A549 (cell line): ENCODE measurements at regions not wholly inside any gene's neighbourhood (a gene's known extent, or its start where the extent isn't known, plus 50 kb on each side); places are given as distances from the start of the nearest gene placed in this dataset.

ENCODE experiments used
- ATAC-seq, 2 experiments: fragments of 200-7000 bp in 1 of 2; fragments of >200 bp in 1 of 2; cut with Nextera tagmentation in 1 of 2; cut with Tn5 transposase in 1 of 2; 3 replicates each; pipeline versions ENCODE4 v1.8.0 to v1.9.1; 2018 to 2020; ENCODE audit warnings: mild to moderate bottlenecking in 1 of 2, moderate library complexity in 1 of 2
- CTCF ChIA-PET: fragments of 300-600 bp; sonication (Branson Sonifier 250); formaldehyde crosslinking; extraction: SDS; loops from one replicate; lab custom pipeline; 2021; ENCODE audit warnings: antibody characterized with exemption, inconsistent platforms; lab: Yijun Ruan, JAX
- POLR2A ChIA-PET: fragments of 350-600 bp; formaldehyde crosslinking; extraction: SDS; loops from one replicate; lab custom pipeline; 2021; ENCODE audit warnings: antibody characterized with exemption, inconsistent platforms; lab: Yijun Ruan, JAX
- DNase-seq, 2 experiments: peaks; one replicate each; pipeline versions ENCODE4 v3.0.0 to v3.0.0-alpha.2; 2011 to 2016; ENCODE audit warnings: low read depth in 1 of 2, low spot score in 1 of 2
- FAIRE-seq: peaks from 2 replicates; lab custom pipeline; 2011; peaks lifted over from hg19 to GRCh38; lab: Jason Lieb, UNC
- H3K27ac ChIP-seq, 2 experiments: fragments of >200 bp; sonication (Bioruptor Twin); formaldehyde crosslinking; 3 replicates each; pipeline ENCODE4 v1.5.1; 2016 to 2017
- H3K4me1 ChIP-seq: fragments of >200 bp; sonication (Bioruptor Twin); formaldehyde crosslinking; 3 replicates; pipeline ENCODE4 v1.6.1; 2016
- H3K4me2 ChIP-seq: fragments of >200 bp; sonication (Bioruptor Twin); formaldehyde crosslinking; 3 replicates; pipeline ENCODE4 v1.6.1; 2016
- H3K4me3 ChIP-seq: fragments of >200 bp; sonication (Bioruptor Twin); formaldehyde crosslinking; 3 replicates; pipeline ENCODE4 v1.5.1; 2016
- H3K9me3 ChIP-seq: fragments of >200 bp; sonication (Bioruptor Twin); formaldehyde crosslinking; 3 replicates; pipeline ENCODE4 v1.6.1; 2016
- ATOH8 ChIP-seq: fragments of 250-450 bp; sonication (Bioruptor Pico); IDR thresholded peaks from 2 replicates; pipeline ENCODE4 v1.5.0; 2020; ENCODE audit warnings: low read depth, mild to moderate bottlenecking, moderate library complexity
- CBX2 ChIP-seq: fragments of 200-600 bp; sonication (generic); IDR thresholded peaks from 2 replicates; pipeline ENCODE4 v1.6.1; 2016; ENCODE audit warnings: low read depth, mild to moderate bottlenecking, borderline replicate concordance
- CEBPB ChIP-seq, 2 experiments: fragments of >200 bp in 1 of 2; sonication (Bioruptor Twin) in 1 of 2; formaldehyde crosslinking in 1 of 2; IDR thresholded peaks; 2 replicates each; pipeline ENCODE4 v1.6.1; 2012 to 2016
- E2F6 ChIP-seq: IDR thresholded peaks from 2 replicates; pipeline ENCODE4 v1.6.1; 2012; ENCODE audit warnings: low read depth, borderline replicate concordance
- EHF ChIP-seq: fragments of 250-450 bp; sonication (Bioruptor Pico); IDR thresholded peaks from 2 replicates; pipeline ENCODE4 v1.5.0; 2020; ENCODE audit warnings: mild to moderate bottlenecking
- EHMT2 ChIP-seq: fragments of 200-600 bp; sonication (generic); IDR thresholded peaks from 2 replicates; pipeline ENCODE4 v1.6.1; 2016; ENCODE audit warnings: antibody characterized with exemption, low read depth, mild to moderate bottlenecking, moderate library complexity
- ELK1 ChIP-seq: fragments of 150-350 bp; IDR thresholded peaks from 2 replicates; pipeline ENCODE4 v1.6.1; 2014; ENCODE audit warnings: low read depth, mild to moderate bottlenecking, low read length
- FOXS1 ChIP-seq: fragments of 250-450 bp; sonication (Bioruptor Pico); IDR thresholded peaks from 2 replicates; pipeline ENCODE4 v1.5.0; 2020; ENCODE audit warnings: mild to moderate bottlenecking, moderate library complexity
- HES2 ChIP-seq: fragments of >200 bp; sonication (Bioruptor Twin); formaldehyde crosslinking; IDR thresholded peaks from 2 replicates; pipeline ENCODE4 v1.6.1; 2016
- HMGXB4 ChIP-seq: fragments of 250-450 bp; sonication (Bioruptor Pico); IDR thresholded peaks from 2 replicates; pipeline ENCODE4 v1.5.0; 2021; ENCODE audit warnings: mild to moderate bottlenecking, moderate library complexity, borderline replicate concordance
- KDM1A ChIP-seq: fragments of 200-600 bp; sonication (generic); IDR thresholded peaks from 2 replicates; pipeline ENCODE4 v1.6.1; 2016; ENCODE audit warnings: low read depth, mild to moderate bottlenecking
- KDM5A ChIP-seq: fragments of 200-600 bp; sonication (generic); IDR thresholded peaks from 2 replicates; pipeline ENCODE4 v1.6.1; 2016; ENCODE audit warnings: antibody characterized with exemption, mild to moderate bottlenecking
- MAX ChIP-seq: IDR thresholded peaks from 2 replicates; pipeline ENCODE4 v1.6.1; 2012
- NFE2L2 ChIP-seq: fragments of 150-350 bp; conservative IDR thresholded peaks from 2 replicates; pipeline ENCODE4 v1.6.1; 2014; ENCODE audit warnings: low read length
- NR3C1 ChIP-seq: fragments of >200 bp; sonication (Bioruptor Twin); formaldehyde crosslinking; IDR thresholded peaks from 3 replicates; pipeline ENCODE4 v1.6.1; 2017
- PBX3 ChIP-seq: IDR thresholded peaks from 2 replicates; pipeline ENCODE4 v1.6.1; 2012
- POLR2A ChIP-seq: IDR thresholded peaks from 2 replicates; pipeline ENCODE4 v1.6.1; 2012; ENCODE audit warnings: mild to moderate bottlenecking, low read length
- POLR2AphosphoS2 ChIP-seq: conservative IDR thresholded peaks from 2 replicates; pipeline ENCODE4 v1.6.1; 2012; ENCODE audit warnings: low read length, improper control_type of control experiment, inconsistent platforms
- RAD21 ChIP-seq, 2 experiments: fragments of >200 bp in 1 of 2; sonication (Bioruptor Twin) in 1 of 2; formaldehyde crosslinking in 1 of 2; IDR thresholded peaks in 1 of 2; conservative IDR thresholded peaks in 1 of 2; 2 replicates in 1 of 2; 3 replicates in 1 of 2; pipeline ENCODE4 v1.6.1; 2012 to 2018; ENCODE audit warnings: inconsistent platforms in 1 of 2
- RARB ChIP-seq: fragments of 250-450 bp; sonication (Bioruptor Pico); IDR thresholded peaks from 2 replicates; pipeline ENCODE4 v1.8.0; 2021; ENCODE audit warnings: mild to moderate bottlenecking, moderate library complexity
- RCOR1 ChIP-seq: fragments of 150-350 bp; IDR thresholded peaks from 2 replicates; pipeline ENCODE4 v1.6.1; 2014; ENCODE audit warnings: antibody characterized with exemption, low read length, low read depth
- RNF2 ChIP-seq: fragments of 200-600 bp; sonication (generic); IDR thresholded peaks from 2 replicates; pipeline ENCODE4 v1.6.1; 2016; ENCODE audit warnings: low read depth, mild to moderate bottlenecking, antibody characterized with exemption, moderate library complexity, borderline replicate concordance
- SMC3 ChIP-seq: fragments of >200 bp; sonication (Bioruptor Twin); formaldehyde crosslinking; IDR thresholded peaks from 3 replicates; pipeline ENCODE4 v1.6.1; 2018; ENCODE audit warnings: inconsistent platforms
- SREBF2 ChIP-seq: fragments of 450-650 bp; IDR thresholded peaks from 2 replicates; pipeline ENCODE4 v1.6.1; 2014; ENCODE audit warnings: mild to moderate bottlenecking, moderate library complexity
- ZFP36 ChIP-seq: fragments of 450-650 bp; IDR thresholded peaks from 2 replicates; pipeline ENCODE4 v1.6.1; 2014; ENCODE audit warnings: borderline replicate concordance; ENCODE audit not compliant: partially characterized antibody
- ZNF302 ChIP-seq: fragments of 250-450 bp; sonication (Bioruptor Pico); IDR thresholded peaks from 2 replicates; pipeline ENCODE4 v1.9.0; 2021; ENCODE audit warnings: inconsistent platforms, mild to moderate bottlenecking, moderate library complexity
- WGBS: methylation state at CpG from one replicate; pipeline ENCODE4 v1.1.6; 2017; ENCODE audit errors: missing lambda C conversion rate; 5-methylcytosine and 5-hydroxymethylcytosine counted together

GRCh38 chr6:166245148-166245547 lies 63.0 kb downstream of the PRR18 start:
- ChIA-PET CTCF (no interaction called here), POLR2A (no interaction called here)
- DNase-seq (no peak), FAIRE-seq (no peak), ATAC-seq (no peak)
- no peak overlapping the region for H3K27ac ChIP-seq
- WGBS: 25% methylated on average over 5 of the region's 5 CpGs
- no peaks in the 10 kb centered on the region for H3K9me3 ChIP-seq
- no peak overlapping the region for H3K4me3 ChIP-seq
- H3K4me2 ChIP-seq: no peak overlapping the region
- TF ChIP-seq HMGXB4 (CRISPR knock-in tag) (no peak), POLR2A (no peak), SMC3 (no peak), FOXS1 (CRISPR knock-in tag) (no peak), KDM5A (no peak), NR3C1 (no peak), POLR2AphosphoS2 (no peak), E2F6 (no peak), RNF2 (no peak), RAD21 (conservative IDR thresholded peaks at IDR 0.05 in 1 of 2, IDR thresholded peaks at IDR 0.05 in 1 of 2) (no peak), SREBF2 (no peak), EHMT2 (no peak), RCOR1 (no peak)
- no peaks in the 10 kb centered on the region for H3K4me1 ChIP-seq

GRCh38 chr6:166244353-166245045 lies 63.7 kb downstream of the PRR18 start:
- no peak for ATAC-seq
- H3K27ac ChIP-seq: no peak overlapping the region
- 63% methylated on average over 11 of the region's 11 CpGs for WGBS
- ChIA-PET POLR2A (no interaction called here), CTCF (no interaction called here)
- no peak for DNase-seq
- H3K4me2 ChIP-seq: no peak overlapping the region
- H3K4me1 ChIP-seq: no peaks in the 10 kb centered on the region
- no peak for TF ChIP-seq EHF
- no peak for TF ChIP-seq NFE2L2
- TF ChIP-seq RAD21 (conservative IDR thresholded peaks at IDR 0.05 in 1 of 2, IDR thresholded peaks at IDR 0.05 in 1 of 2): no peak
- no peak for TF ChIP-seq KDM1A
- no peak for TF ChIP-seq ELK1
- no peak for TF ChIP-seq ZNF302 (CRISPR knock-in tag)
- TF ChIP-seq FOXS1 (CRISPR knock-in tag): no peak
- no peak for TF ChIP-seq NR3C1
- no peak for TF ChIP-seq HES2
- TF ChIP-seq ATOH8 (CRISPR knock-in tag): no peak
- TF ChIP-seq PBX3: no peak
- TF ChIP-seq RARB: no peak
- no peak for TF ChIP-seq MAX
- TF ChIP-seq CBX2: no peak
- no peak for TF ChIP-seq KDM5A
- TF ChIP-seq EHMT2: no peak
- TF ChIP-seq ZFP36: no peak
- TF ChIP-seq CEBPB (IDR thresholded peaks at IDR 0.05): no peak
- H3K9me3 ChIP-seq: no peaks in the 10 kb centered on the region
- no peak for FAIRE-seq
- H3K4me3 ChIP-seq: no peak overlapping the region
